ENCODE measurements at regions not wholly inside any gene's neighbourhood (a gene's known extent, or its start where the extent isn't known, plus 50 kb on each side); places are given as distances from the start of the nearest gene placed in this dataset.

DNA sequence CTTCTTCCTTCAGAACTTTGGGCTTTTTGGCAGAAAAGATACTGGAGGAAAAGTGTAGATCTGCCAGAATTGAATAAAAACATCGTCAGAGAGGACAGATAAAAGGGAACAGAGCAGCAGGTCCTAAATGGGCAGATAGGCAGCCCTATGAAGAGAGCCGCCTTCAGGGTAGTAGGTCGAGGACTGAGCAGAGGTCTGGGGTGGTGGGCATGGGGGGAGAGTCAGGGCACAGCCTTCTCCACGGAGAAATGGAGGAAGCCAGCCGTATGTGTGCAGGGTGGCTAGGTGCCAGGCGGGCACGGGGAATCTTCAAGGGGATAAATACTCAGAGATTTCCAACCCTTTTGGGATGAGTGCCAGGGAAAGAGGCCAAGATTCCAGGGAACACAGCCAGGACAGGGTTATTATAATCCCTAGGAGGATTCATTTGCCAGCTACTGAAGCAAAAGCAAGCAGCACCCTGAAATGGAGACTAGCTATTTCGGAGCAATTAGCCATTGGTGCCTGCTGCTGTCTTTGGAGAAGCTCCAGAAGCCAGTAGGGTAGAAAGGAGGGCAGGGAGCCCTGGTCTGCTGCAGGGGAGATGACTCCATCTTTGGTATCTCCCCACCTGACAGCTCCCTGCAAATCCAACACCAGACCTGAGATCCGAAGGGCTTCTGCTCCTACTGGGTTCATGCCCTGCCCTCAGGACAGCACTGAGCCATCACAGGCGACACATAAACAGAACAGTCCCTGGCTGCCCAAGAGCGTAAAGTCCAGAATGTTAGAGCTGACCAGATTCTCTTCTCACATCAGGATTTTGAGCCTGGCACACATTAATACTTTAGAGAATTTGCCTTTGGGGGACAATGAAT lies 174.5 kb upstream of the NTM start:
- DNase-seq = no peak

DNA sequence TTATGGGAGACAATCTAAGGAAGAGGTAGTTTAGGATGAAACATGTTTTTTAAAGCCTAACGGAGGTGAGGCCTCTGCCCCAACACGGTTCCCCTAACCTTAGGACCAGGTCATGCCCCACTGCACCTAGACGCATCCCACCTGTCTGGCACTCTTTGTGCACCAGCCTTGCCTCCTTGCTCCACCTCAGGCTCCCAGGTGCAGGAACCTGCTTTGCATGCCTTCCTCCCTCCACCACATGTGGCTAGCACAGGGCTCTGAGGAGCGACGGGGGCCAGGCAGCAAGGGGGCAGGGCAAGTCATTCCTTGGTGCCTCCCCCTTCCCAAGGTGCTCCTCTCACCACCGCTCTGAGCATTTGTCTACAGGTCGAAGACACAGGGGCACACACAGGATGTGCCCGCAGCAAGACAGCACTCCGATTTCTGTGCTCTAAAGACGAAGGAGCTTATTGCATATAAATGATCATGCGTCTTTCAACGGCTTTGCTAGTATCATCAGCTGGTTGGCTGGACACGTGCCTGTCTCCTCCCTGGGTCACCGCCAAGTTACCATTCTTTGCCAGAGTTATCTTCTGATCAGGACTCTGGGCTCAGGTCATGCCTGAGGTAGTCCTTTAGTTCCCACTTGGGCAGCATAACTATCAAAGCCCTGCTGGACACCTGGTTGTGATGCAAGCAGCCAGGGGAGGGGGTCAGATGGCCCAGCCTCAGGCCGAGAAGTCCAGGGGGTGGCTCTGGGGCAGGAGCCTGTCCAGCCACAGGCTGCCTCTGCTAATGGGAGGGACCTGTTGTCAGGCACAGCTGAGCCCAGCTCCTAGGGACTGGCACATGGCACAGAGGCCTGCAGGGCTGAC lies 172.0 kb upstream of the NTM start:
- no peak for DNase-seq

DNA sequence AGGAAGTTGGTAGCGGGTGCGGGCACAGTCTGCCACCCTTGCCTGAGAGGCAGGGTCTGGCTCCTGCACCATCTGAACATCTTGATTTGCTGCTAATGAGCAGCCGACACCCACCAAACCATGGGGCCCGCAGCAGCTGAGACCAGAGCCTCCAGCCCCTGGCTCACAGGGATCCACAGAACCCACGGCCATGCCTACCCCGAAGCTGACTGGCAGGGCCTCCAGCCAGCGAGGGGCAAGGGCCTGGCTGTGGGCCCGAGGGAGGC lies 171.5 kb upstream of the NTM start:
- no peak for DNase-seq

DNA sequence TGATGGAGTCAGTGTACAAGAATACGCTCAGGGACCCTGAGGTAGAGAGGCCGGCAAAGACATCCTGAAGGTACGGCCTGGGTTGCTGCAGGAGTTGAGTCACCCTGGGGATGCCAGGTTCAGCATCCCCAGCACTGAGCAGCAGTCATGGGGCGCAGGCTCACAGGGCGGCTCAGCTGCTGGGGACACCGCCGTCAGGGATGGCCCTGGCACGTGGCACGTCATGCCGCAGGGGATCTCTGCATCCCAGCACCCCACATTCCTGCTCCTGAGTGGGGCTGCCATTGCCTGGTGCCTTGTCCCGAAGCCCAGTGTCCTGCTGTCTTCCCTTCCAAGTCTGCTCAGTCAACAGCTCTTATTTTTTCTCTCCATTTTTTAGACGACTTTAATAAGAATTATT lies 168.7 kb upstream of the NTM start:
- DNase-seq = no peak

DNA sequence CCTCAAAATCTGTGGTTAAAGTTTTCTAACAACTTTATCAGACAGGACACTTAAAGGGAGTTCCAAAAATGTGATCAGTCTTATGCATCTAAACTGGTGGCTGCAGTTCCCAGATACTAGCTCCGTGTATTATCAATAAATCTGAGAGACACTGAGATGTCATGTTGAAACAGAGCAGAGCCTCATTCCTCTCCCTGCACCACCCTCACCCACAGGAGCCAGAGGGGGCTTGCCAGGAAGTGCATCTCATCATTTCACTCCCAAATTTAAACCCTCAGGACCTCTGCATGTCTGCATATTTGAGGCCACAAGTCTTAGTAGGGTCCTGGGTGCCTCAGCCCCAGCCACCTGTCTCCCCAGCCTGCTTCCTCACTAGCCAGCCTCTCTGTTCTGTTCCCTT lies 167.4 kb upstream of the NTM start:
- no peak for DNase-seq

DNA sequence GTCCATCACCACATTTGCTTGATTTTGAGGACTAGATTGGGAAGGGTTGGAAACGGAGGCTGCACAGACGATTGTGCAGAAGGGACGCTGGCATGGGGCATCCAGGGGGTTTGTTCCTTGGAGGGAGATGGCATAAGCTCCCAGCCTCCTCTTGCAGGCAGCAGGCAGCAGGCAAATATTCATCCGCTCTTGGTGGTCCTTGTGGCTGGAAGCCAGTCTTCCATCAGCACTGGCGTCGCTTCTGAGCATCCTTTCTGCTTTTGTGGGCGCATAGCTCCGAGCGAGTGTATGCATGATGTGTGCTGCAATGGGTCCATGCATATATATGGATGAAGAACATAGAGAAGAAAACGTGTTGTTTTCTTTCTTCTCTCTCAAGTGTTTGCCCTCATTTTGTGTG lies 166.1 kb upstream of the NTM start:
- DNase-seq = no peak

DNA sequence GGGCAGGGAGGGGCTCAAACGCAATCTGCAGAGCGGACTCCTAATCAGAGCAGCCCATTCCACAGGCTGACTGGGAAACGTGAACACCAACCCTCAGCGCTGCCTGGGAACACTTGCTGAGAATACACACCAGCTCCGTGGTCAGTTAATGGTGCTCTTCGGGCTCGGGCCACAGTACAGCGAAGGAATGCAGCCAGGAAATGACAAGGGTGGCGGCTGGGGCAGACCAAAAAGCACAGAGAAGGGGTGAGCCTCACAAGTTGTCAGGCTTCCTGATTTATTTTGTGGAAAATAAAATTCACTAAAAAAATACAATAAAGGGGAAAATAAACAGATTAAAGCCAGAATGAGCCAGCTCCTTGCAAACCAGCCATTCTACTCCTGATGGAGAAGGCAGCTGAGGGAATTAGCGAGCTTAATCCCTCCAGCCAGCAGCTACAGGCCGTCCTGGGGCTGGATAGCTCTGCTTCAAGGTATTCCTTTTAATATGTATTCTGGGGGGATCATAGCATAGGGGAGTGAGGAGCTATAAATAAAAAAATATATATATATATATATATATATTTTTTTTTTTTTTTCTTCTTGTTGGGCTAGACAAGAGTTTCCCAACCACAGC lies 165.5 kb upstream of the NTM start:
- DNase-seq = no peak

DNA sequence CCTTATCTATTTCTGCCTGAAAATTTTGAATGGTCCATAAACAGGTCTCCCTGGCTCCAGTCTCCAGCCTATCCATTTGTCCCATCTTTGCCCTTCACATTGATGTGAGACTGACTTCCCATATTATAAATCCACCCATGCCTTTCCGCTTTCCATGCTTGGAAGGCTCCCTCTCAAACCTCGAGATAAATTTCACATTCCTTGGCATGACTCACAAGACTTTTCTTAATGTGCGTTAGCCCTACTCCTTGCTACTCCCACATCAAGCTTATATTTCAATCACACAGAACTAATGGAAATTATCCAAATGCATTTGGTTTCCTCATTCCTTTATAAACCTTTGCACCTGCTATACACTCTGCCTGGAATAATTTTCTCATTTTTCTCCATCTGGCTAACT lies 163.7 kb upstream of the NTM start:
- no peak for DNase-seq

DNA sequence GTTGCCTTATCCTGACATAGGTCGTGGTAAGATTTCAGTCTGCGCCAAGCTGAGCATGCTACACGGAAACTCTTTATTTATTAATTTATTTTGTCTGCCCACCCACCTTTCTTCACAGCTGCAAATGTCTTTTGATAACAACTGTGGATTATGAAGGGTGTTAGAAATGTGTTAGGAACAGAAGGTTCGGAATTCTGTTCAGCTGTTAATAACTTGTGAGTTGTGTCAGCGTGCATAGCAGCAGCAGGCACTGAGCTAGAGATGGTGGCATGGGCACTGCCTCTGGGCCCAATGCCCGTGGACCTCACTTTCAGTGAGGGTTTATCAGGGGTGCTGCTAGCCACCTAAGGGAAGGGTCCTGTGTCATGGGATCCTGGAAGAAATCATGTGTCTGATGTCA lies 162.5 kb upstream of the NTM start:
- no peak for DNase-seq

DNA sequence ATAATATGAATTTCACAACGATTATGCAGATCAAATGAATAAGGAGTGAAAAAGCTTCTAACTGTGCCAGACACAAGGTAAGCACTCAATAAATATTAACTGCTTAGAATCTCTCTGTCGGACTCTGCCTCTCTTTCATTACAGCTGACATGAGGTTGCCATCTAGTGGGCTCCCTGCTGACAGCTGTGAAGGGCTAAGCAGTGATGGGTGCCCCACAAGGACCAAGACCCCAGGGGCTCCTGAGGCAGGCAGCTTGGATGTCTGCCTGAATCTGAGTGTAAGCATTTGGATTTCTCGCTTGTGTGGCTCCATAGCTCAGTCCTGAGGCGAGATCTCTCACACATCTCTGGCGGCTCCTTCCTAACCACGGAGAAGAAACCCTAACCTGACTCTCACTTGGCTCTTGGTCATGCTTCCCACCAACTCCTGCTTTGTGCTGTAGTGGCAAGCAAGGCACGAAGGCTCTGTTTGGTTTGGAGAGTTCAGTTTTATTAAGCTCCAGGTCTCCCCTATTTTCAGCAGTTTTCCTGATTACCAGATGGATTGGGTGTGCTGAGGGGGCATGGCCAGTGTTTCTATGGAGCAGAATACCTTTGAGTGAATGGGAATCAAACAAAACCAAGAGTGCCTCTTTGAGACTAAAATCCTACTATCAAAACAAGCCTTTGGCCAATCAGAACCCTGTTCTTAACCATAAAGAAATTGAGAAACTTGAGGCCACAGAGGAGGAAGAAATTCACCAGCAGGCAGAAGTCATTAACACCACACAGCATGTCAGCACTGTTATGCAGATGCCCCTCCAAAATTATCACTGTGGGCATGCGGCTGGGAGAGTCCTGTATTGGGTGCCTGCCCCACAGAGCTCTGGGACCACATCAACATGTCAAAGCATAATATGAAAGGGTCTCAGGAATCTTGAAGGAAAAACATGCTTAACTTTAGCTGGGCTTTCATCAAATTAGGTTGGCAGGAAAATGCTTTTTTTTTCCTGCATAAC lies 152.8 kb upstream of the NTM start:
- DNase-seq = no peak

DNA sequence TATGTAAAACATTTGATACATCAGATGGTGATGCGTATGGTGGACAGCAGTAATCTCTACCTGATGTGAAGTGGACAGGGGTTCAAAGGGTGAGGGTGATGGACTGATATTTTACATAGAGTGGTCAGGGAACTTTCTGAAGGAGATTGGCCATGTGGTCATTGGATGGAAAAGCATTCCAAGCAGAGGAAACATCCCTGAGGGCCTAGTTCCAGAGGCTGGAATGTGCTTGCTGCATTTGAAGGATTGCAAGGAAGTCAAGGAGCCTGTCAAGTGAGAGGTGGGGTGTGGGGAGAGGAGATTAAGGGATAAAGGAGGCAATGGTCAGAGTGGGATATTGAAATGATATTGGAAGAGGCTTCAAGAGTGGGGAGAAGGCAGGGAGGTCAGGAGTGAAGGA lies 151.9 kb upstream of the NTM start:
- DNase-seq = no peak

DNA sequence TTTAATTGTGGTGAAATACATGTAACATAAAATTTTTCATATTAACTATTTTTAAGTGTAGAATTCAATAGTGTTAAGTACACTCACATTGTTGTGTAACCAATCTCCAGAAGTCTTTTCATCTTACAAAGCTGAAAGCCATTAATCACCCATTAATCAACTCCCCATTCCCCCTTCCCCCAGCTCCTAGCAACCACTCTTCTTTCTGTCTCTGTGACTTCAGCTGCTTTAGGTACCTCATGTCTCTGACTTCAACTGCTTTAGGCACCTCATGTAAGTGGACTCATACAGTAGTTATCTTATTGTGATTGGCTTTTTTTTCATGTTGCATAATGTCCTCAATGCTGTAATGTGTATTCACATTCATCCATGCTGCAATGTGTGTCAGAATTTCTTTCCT lies 150.8 kb upstream of the NTM start:
- DNase-seq = no peak

DNA sequence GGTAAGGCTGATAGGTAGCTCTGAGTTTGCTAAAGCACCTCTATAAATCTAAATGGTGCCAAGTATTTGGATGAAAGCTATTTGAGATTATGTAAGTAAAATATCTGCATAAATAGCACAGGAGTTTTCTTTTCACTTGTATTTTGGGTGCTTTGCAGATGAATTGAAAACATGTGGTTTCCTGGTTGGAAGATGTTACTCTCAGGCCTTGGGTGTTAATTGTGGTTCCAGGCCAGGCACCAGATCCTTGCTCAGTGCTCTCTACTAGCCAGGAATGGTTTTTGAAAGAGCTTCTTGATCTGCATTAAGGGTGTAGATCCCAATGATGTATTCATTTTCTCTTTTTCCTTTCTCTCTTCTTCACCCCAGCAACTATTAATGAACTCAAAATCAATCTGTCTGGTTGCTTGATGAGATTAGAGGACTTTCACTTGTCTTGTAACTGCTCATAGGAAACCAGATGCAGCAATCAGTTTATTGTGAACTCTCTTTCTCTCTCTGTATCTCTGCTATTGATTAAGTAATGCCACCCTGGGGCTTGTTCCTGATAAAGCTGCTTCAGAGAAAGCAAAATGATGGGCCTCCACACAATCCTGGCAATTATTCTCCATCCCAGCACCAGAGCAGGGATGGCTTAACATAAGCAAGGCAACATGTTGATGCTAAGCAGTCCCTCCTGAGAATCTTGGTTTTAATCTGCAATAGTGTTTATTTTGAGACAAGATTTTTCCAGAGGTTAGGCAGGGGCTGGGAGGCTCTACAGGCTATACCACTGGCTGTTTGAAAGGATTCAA lies 147.0 kb upstream of the NTM start:
- DNase-seq = no peak

DNA sequence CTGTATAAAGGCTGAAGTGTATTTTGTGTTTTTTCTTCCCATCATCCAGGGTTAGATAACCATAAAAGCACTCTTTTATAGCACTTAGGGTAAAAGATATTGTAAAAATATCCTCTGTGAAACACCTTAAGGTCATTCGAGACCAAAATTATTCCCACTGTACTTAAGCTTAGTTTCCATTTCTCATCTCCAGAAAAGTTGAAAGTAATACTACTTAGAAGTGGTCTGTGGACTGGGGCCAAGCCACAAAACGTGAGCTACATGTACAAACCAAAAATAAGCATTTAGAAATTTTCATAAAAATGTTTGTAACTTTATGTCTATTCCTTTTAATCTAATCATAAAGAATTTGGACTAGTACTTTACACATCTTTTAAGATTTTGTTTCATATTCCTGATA lies 142.0 kb upstream of the NTM start:
- DNase-seq = no peak

DNA sequence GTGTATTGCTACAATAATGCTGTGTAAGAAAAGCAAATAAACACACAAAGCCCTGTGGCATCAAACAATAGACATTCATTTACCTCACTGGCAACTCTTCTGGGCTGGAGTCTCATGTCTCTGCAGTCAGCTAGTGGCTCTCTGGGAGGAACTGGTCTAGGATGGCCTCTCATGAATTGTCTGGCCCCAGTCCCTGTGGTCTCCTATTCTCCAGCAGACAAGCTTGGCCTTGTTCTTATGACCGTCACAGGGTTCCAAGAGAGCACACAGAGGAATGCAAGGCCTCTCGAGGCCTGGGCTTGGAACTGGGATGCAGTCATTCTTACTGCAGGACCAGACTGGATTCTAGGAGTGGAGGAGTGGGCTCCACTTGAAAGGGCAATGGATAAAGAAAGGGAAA lies 141.2 kb upstream of the NTM start:
- no peak for DNase-seq

DNA sequence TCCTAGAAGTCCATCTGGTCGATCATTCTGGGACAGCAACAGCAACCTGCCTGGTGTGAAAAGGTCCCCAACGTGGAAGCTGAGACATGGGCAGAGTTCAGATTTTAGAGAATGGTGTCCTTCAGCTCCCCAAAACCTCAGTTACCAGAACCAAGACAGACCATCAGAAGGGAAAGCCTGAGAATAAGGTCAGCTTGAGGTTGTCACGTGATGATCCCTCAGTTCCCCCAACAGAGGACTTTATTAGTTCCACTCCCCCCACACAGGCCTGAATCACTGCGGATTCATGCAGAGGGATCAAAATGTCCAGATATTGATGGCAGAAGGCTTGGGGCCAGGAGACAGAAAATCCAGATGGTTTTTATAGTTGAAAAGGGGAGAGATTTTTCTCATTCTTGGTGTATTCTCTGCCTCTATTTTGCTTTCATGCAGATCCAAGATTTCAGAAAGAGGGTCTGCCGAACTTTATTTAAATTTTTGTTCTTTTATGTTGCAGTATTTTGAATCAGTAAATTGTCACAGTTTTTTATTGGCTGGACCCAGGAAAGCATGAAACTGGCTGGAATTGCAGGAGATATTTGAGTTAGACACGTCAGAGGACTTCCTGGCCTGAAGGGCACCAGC lies 139.0 kb upstream of the NTM start:
- no peak for DNase-seq

DNA sequence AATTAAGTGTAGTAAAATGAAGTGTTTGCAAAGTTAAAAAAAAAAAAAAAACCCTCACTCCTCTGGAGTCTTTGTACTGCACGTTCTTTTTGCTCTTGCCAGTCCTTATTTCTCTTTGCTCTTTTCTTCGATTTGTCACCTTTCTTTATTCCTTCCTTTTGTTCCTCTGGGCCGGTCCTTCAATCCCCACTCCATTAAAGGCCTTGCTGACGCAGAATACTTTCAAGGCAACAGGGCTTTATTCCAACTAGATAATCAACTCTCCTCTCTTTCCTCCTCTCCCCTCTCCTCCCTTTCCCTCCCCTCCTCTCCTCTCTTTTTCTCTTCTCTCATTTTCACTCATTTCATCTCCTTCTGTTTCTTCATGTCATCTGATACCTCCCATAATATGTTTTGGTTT lies 138.2 kb upstream of the NTM start:
- DNase-seq = no peak

DNA sequence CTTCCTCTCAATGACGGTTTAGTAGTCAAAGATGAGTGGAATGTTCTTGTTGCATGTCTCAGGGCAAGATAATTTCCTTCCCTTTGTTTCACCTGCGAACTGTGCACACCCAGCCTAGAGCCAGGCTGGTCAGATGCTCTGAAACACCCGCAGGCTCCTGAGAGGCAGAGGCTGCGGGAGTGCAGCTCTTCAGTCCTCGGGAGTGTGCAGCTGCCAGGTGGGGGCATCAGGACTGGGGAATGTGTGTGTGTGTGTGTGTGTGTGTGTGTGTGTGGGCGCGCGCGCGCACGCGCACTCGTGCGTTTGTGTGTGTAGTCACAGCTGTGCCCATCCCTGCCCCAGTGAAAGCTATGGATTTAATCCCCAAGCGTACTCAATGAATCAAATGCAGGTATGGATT lies 136.2 kb upstream of the NTM start:
- DNase-seq = no peak

DNA sequence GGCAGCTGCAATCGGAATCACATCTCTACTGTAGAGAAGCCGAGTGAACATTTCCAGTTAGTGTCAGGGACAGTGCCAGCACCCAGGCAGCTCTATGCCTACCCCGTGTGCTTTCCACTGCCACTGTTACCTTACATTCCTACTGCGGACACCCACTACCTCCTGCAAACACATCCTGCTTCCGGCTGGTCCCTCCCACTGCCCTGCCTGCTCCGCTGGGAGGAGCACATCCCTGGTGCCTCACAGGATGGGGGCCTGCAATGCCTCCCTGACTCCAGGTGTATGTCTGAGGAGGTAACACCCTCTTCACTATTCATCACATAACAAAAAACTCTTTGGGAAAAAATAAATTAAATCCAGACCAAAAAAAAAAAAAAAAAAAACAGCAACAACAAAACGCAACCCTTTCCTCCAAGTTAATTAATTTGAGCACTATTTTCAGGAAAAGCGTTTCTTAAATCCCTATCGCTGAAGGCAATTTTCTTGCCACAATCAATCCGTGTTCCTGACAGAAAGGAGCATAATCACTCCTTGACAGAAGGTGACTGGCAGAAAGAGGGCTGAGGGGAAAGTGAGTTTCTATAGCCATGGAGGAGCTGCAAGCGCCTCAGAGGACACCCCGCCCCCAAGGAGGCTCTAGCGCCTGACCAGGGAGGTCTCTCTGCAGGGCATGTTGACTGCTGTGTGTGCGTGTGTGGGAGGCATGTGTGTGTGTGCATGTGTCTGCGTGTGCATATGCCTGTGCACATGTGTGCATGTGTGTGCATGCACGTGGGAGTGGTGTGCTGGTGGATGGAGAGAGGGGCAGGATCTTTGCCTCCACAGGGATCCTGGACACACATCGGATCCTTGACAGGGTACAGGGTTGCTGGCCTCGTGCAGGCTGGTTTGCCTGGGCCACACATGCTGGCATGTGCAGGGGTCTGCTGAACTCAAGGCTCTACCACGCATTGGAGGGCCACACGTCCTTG lies 134.8 kb upstream of the NTM start:
- DNase-seq = no peak

DNA sequence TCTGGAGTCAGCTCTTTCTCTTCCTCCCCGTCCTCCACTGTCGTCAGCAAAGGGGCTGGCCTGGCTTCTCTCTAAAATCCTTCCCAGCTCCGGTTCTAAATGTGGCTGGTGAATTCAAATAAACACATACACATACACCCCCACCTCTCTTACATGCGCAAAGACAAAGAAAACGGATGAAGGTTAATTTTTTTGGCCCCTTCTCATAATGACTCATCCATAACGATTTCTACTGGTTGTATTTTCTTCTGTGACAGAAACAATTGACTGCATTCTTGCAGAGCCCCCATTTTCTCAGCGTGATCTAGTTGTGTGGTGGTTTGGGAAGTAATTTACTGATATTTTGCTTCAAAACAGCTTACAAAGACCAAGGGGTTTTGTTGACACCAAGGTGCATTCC lies 130.0 kb upstream of the NTM start:
- DNase-seq = no peak

Data from CD4-positive, alpha-beta T cell treated with Interleukin-15 for 1 hour (primary cell).